Tibial artery (tissue), 4 donors: ENCODE measurements at regions not wholly inside any gene's neighbourhood (a gene's known extent, or its start where the extent isn't known, plus 50 kb on each side); places are given as distances from the start of the nearest gene placed in this dataset.

Experiments used
- DNase-seq, 2 donors: peaks; one replicate each; pipeline ENCODE4 v3.0.0-alpha.2; 2019
- H3K27ac ChIP-seq, 2 donors: fragments of 200-600 bp; sonication (generic) in 1 of 2; 1 replicate in 1 of 2; 2 replicates in 1 of 2; pipeline ENCODE4 v1.5.1; 2018 to 2019; ENCODE audit warnings: mild to moderate bottlenecking in 1 of 2
- H3K27me3 ChIP-seq, 2 donors: fragments of 200-600 bp; sonication (generic) in 1 of 2; one replicate each; pipeline versions ENCODE4 v1.5.1 to v1.6.0; 2016 to 2019
- H3K36me3 ChIP-seq, 3 donors: fragments of 200-600 bp; sonication (generic) in 2 of 3; one replicate each; pipeline ENCODE4 v1.5.1; 2016 to 2019; ENCODE audit warnings: mild to moderate bottlenecking in 2 of 3
- H3K4me1 ChIP-seq, 4 donors: fragments of 200-600 bp; sonication (generic) in 2 of 4; 1 replicate in 3 of 4; 2 replicates in 1 of 4; pipeline ENCODE4 v1.5.1; 2016 to 2019
- H3K4me3 ChIP-seq, 2 donors: fragments of 200-600 bp; sonication (generic) in 1 of 2; 1 replicate in 1 of 2; 2 replicates in 1 of 2; pipeline ENCODE4 v1.5.1; 2018 to 2019; ENCODE audit warnings: mild to moderate bottlenecking in 2 of 2
- H3K9me3 ChIP-seq, 3 donors: fragments of 200-600 bp; sonication (generic) in 1 of 3; one replicate each; pipeline ENCODE4 v1.5.1; 2016 to 2019
- intact Hi-C: fragments of 100-400 bp; cut with DNase I; formaldehyde crosslinking; loops from one replicate; pipeline ENCODE4 v1.15.0; 2023; ENCODE audit warnings: low total_unique reads
- TF ChIP-seq, protein P1 (sequence below), 2 experiments: fragments of 200-600 bp in 1 of 2; fragments of 450-650 bp in 1 of 2; IDR thresholded peaks; one replicate each; pipeline ENCODE4 v1.5.1; 2017 to 2019; ENCODE audit warnings: antibody characterized with exemption in 2 of 2, mild to moderate bottlenecking in 1 of 2, moderate library complexity in 1 of 2

GRCh38 chr7:81355911-81356310 lies 413.9 kb downstream of the HGF start:
- DNase-seq, result no peak
- H3K36me3 ChIP-seq, result no peaks in the 10 kb centered on the region
- H3K27ac ChIP-seq, result no peak overlapping the region
- H3K4me3 ChIP-seq, result no peak overlapping the region
- TF ChIP-seq, protein P1, sequence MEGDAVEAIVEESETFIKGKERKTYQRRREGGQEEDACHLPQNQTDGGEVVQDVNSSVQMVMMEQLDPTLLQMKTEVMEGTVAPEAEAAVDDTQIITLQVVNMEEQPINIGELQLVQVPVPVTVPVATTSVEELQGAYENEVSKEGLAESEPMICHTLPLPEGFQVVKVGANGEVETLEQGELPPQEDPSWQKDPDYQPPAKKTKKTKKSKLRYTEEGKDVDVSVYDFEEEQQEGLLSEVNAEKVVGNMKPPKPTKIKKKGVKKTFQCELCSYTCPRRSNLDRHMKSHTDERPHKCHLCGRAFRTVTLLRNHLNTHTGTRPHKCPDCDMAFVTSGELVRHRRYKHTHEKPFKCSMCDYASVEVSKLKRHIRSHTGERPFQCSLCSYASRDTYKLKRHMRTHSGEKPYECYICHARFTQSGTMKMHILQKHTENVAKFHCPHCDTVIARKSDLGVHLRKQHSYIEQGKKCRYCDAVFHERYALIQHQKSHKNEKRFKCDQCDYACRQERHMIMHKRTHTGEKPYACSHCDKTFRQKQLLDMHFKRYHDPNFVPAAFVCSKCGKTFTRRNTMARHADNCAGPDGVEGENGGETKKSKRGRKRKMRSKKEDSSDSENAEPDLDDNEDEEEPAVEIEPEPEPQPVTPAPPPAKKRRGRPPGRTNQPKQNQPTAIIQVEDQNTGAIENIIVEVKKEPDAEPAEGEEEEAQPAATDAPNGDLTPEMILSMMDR (IDR thresholded peaks at IDR 0.05), result no peak
- no peaks in the 10 kb centered on the region for H3K27me3 ChIP-seq
- H3K9me3 ChIP-seq, result no peaks in the 10 kb centered on the region
- H3K4me1 ChIP-seq, result no peaks in the 10 kb centered on the region
- intact Hi-C loops, result no loop called here

- Histone ChIP-seq H3K36me3 (no peaks in the 10 kb centered on the region), H3K4me3 (no peak overlapping the region), H3K27ac (no peak overlapping the region), H3K9me3 (no peaks in the 10 kb centered on the region), H3K27me3 (no peaks in the 10 kb centered on the region), H3K4me1 (no peaks in the 10 kb centered on the region)
- intact Hi-C loops, result no loop called here
- no peak for DNase-seq
- TF ChIP-seq, protein P1 (IDR thresholded peaks at IDR 0.05), result no peak
These were observed 420.8 kb downstream of the HGF start for GRCh38 chr7:81349044-81349443.

- no peak overlapping the region for H3K27ac ChIP-seq
- no peak overlapping the region for H3K4me3 ChIP-seq
- no peaks in the 10 kb centered on the region for H3K36me3 ChIP-seq
- H3K9me3 ChIP-seq, result no peaks in the 10 kb centered on the region
- no peaks in the 10 kb centered on the region for H3K27me3 ChIP-seq
- intact Hi-C loops, result no loop called here
- H3K4me1 ChIP-seq, result no peaks in the 10 kb centered on the region
- TF ChIP-seq, protein P1 (IDR thresholded peaks at IDR 0.05), result no peak
- DNase-seq, result no peak
These were observed 421.1 kb upstream of the SEMA3C start for GRCh38 chr7:81339946-81340345.

- intact Hi-C loops, result loop anchor here (5.0 kb wide), 1 partner anchor 1544 kb away; no protein-coding TSS in a partner anchor
- TF ChIP-seq, protein P1 (IDR thresholded peaks at IDR 0.05), result no peak
- DNase-seq, result no peak
- Histone ChIP-seq H3K27ac (no peak overlapping the region), H3K4me3 (no peak overlapping the region), H3K27me3 (no peaks in the 10 kb centered on the region), H3K36me3 (no peaks in the 10 kb centered on the region), H3K4me1 (no peaks in the 10 kb centered on the region), H3K9me3 (no peaks in the 10 kb centered on the region)
These were observed 414.7 kb upstream of the SEMA3C start for GRCh38 chr7:81333536-81333935.

DNA sequence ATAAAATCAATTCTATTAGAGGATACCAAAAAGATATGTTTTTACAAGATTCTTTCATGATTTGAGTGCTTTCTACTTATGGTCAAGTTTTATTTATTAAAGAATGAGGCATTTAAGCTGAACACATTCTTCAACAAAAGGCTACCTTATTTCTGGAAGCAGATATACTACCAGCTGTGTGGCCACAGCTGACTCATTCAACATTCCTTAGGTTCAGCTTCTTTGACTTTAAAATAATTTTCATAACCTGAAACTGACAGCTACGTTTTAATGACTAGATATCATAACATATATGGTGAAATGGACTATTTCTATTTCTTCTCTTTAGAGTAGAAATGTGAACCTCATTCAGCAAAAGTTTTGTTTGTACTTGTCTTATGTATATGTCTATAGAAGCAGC lies 414.2 kb upstream of the SEMA3C start:
- H3K27me3 ChIP-seq, result no peaks in the 10 kb centered on the region
- no peaks in the 10 kb centered on the region for H3K9me3 ChIP-seq
- no peaks in the 10 kb centered on the region for H3K4me1 ChIP-seq
- H3K36me3 ChIP-seq, result no peaks in the 10 kb centered on the region
- TF ChIP-seq, protein P1 (IDR thresholded peaks at IDR 0.05), result no peak
- H3K27ac ChIP-seq, result no peak overlapping the region
- intact Hi-C loops, result loop anchor here (5.0 kb wide), 1 partner anchor 1544 kb away; no protein-coding TSS in a partner anchor
- no peak for DNase-seq
- no peak overlapping the region for H3K4me3 ChIP-seq
